IMR-90 (cell line): ENCODE measurements at regions not wholly inside any gene's neighbourhood (a gene's known extent, or its start where the extent isn't known, plus 50 kb on each side); places are given as distances from the start of the nearest gene placed in this dataset.
A peak's percentile ranks its signal among the peaks of the same experiment; 100 is the strongest.

ENCODE experiments used
- ATAC-seq: fragments of 200-7000 bp; cut with Tn5 transposase; 2 replicates; pipeline ENCODE4 v1.9.1; 2020; ENCODE audit warnings: low read depth, mild to moderate bottlenecking, moderate library complexity
- BruUV-seq: library from RNA; stranded (reverse); fragments of 400-500 nt; replicated peaks from 2 replicates; lab custom pipeline; 2021; lab: Mats Ljungman, UMichigan
- CTCF ChIA-PET: fragments of 300-600 bp; formaldehyde crosslinking; extraction: SDS; loops from one replicate; lab custom pipeline; 2021; ENCODE audit warnings: antibody characterized with exemption; lab: Yijun Ruan, JAX
- POLR2A ChIA-PET: fragments of 300-600 bp; sonication (Branson Sonifier 250); formaldehyde crosslinking; loops from one replicate; lab custom pipeline; 2022; ENCODE audit warnings: antibody characterized with exemption; ENCODE audit not compliant: unreplicated experiment; lab: Charles Lee
- DNase-seq: peaks from one replicate; pipeline ENCODE4 v3.0.0; 2013
- H2AFZ ChIP-seq: replicated peaks from 2 replicates; pipeline ENCODE3; 2013; ENCODE audit warnings: low read length, mild to moderate bottlenecking; ENCODE audit not compliant: poor library complexity
- H2AK5ac ChIP-seq: 2 replicates; pipeline ENCODE4 v1.6.1; 2013; ENCODE audit warnings: low read depth, low read length, inconsistent platforms
- H2AK9ac ChIP-seq: replicated peaks from 2 replicates; pipeline ENCODE3; 2013; ENCODE audit warnings: mild to moderate bottlenecking, low read depth, low read length, moderate library complexity; ENCODE audit not compliant: poor library complexity
- H2BK120ac ChIP-seq: 2 replicates; pipeline ENCODE4 v1.6.1; 2013; ENCODE audit warnings: low read depth, low read length, inconsistent platforms
- H2BK15ac ChIP-seq: 3 replicates; pipeline ENCODE4 v1.6.1; 2013; ENCODE audit warnings: low read depth, low read length, inconsistent platforms
- H2BK20ac ChIP-seq: 2 replicates; pipeline ENCODE4 v1.6.1; 2013; ENCODE audit warnings: low read depth, mild to moderate bottlenecking, inconsistent platforms, low read length, moderate library complexity
- H2BK5ac ChIP-seq: 2 replicates; pipeline ENCODE4 v1.6.1; 2013; ENCODE audit warnings: mild to moderate bottlenecking, low read depth, low read length, inconsistent platforms; ENCODE audit not compliant: poor library complexity, severe bottlenecking
- H3K14ac ChIP-seq: replicated peaks from 2 replicates; pipeline ENCODE4 v1.6.1; 2013; ENCODE audit warnings: low read depth, low read length, inconsistent platforms
- H3K18ac ChIP-seq: 2 replicates; pipeline ENCODE4 v1.6.1; 2013; ENCODE audit warnings: low read depth, low read length, control low read depth
- H3K23ac ChIP-seq: 2 replicates; pipeline ENCODE4 v1.6.1; 2013; ENCODE audit warnings: low read depth, low read length, inconsistent platforms
- H3K27ac ChIP-seq: 2 replicates; pipeline ENCODE4 v1.5.1; 2013; ENCODE audit warnings: mild to moderate bottlenecking, control low read depth, low read length; ENCODE audit not compliant: insufficient read depth
- H3K27me3 ChIP-seq: 2 replicates; pipeline ENCODE4 v1.6.1; 2013; ENCODE audit warnings: low read length; ENCODE audit not compliant: control insufficient read depth, insufficient read depth
- H3K36me3 ChIP-seq: 2 replicates; pipeline ENCODE4 v1.6.1; 2013; ENCODE audit warnings: low read length, mixed read lengths; ENCODE audit not compliant: control insufficient read depth, insufficient read depth
- H3K4ac ChIP-seq: 2 replicates; pipeline ENCODE4 v1.6.1; 2013; ENCODE audit warnings: low read depth, low read length, inconsistent platforms
- H3K4me1 ChIP-seq: 2 replicates; pipeline ENCODE4 v1.6.1; 2013; ENCODE audit warnings: low read length, mixed read lengths; ENCODE audit not compliant: control insufficient read depth, insufficient read depth
- H3K4me2 ChIP-seq: 2 replicates; pipeline ENCODE4 v1.6.1; 2013; ENCODE audit warnings: low read depth, mild to moderate bottlenecking, control low read depth, low read length, moderate library complexity
- H3K4me3 ChIP-seq: 2 replicates; pipeline ENCODE4 v1.5.1; 2013; ENCODE audit warnings: low read depth, mild to moderate bottlenecking, control low read depth, low read length, moderate library complexity; ENCODE audit not compliant: insufficient read depth
- H3K56ac ChIP-seq: 2 replicates; pipeline ENCODE4 v1.6.1; 2013; ENCODE audit warnings: low read length, inconsistent platforms; ENCODE audit not compliant: insufficient read depth; ENCODE audit errors: extremely low read depth
- H3K79me1 ChIP-seq, 2 experiments: 2 replicates each; pipeline ENCODE4 v1.6.1; 2013; ENCODE audit warnings: low read length in 2 of 2, inconsistent platforms in 1 of 2, low read depth in 1 of 2
- H3K9ac ChIP-seq: 2 replicates; pipeline ENCODE4 v1.6.1; 2013; ENCODE audit warnings: low read depth, low read length, control low read depth
- H3K9me1 ChIP-seq: 2 replicates; pipeline ENCODE4 v1.6.1; 2013; ENCODE audit warnings: low read length, inconsistent platforms; ENCODE audit not compliant: insufficient read depth
- H3K9me3 ChIP-seq: 2 replicates; pipeline ENCODE4 v1.6.1; 2013; ENCODE audit warnings: low read length; ENCODE audit not compliant: control insufficient read depth, insufficient read depth
- H4K20me1 ChIP-seq: 2 replicates; pipeline ENCODE4 v1.6.1; 2013; ENCODE audit warnings: low read length, inconsistent platforms; ENCODE audit not compliant: insufficient read depth
- H4K5ac ChIP-seq: 2 replicates; pipeline ENCODE4 v1.6.1; 2013; ENCODE audit warnings: mild to moderate bottlenecking, low read depth, low read length, control low read depth
- H4K8ac ChIP-seq, 2 experiments: 2 replicates each; pipeline ENCODE4 v1.6.1; 2013; ENCODE audit warnings: low read depth in 2 of 2, low read length in 2 of 2, control low read depth in 1 of 2, inconsistent platforms in 1 of 2
- H4K91ac ChIP-seq: 2 replicates; pipeline ENCODE4 v1.6.1; 2013; ENCODE audit warnings: low read depth, low read length, inconsistent platforms; ENCODE audit not compliant: insufficient read depth
- CEBPB ChIP-seq: IDR thresholded peaks from 2 replicates; pipeline ENCODE4 v1.6.1; 2012; ENCODE audit warnings: low read depth, low read length, improper control_type of control experiment
- SMC3 ChIP-seq: fragments of 150-350 bp; IDR thresholded peaks from 2 replicates; pipeline ENCODE4 v1.6.1; 2016; ENCODE audit warnings: low read depth, mild to moderate bottlenecking, antibody characterized with exemption, low read length, moderate library complexity
- WGBS, 2 experiments: methylation state at CpG; one replicate each; pipeline versions ENCODE4 v1.1.5 to v1.1.7; 2013; ENCODE audit warnings: missing lambda C conversion rate in 2 of 2; ENCODE audit not compliant: insufficient read length in 1 of 2; ENCODE audit errors: extremely low coverage in 2 of 2; 5-methylcytosine and 5-hydroxymethylcytosine counted together
- dilution Hi-C: fragments of 300-500 bp; cut with HindIII; formaldehyde crosslinking; loops from one replicate; pipeline ENCODE4 v1.14.3; 2018; ENCODE audit warnings: low sequenced_read_pairs; ENCODE audit not compliant: unreplicated experiment
- in situ Hi-C: fragments of 300-500 bp; cut with MboI; formaldehyde crosslinking; loops from 3 replicates; pipeline ENCODE4 v1.14.3; 2019; ENCODE audit warnings: low sequenced_read_pairs, inconsistent platforms, mixed read lengths
- intact Hi-C: fragments of 100-400 bp; cut with micrococcal nuclease; formaldehyde crosslinking; loops from 2 replicates; pipeline ENCODE4 v1.10.0; 2022

DNA sequence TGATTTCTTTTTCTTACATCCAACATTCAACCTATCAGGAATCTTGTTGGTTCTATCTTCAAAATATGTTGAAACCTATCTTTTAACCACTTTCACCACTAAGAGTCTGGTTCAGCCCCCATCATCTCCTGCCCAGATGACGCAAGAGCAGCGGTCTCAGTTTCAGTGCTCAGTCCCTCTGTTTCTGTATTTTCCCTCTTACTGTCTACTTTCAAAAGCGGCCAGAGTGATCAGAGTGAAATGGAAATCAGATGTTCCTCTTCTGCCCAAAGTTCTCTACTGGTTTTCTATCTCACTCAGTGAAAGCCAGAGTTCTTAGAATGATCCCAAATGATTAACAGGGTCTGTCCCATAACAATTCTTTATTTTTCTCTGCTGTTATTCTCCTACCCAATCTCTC is 147.9 kb upstream of the PDE7B start:
- BruUV-seq = no TSS peak
- intact Hi-C loops (no loop called here), dilution Hi-C loops (no loop called here), in situ Hi-C loops (no loop called here)
- Histone ChIP-seq H4K20me1 (no peaks in the 10 kb centered on the region), H3K27ac (no peak overlapping the region), H2AFZ (no peak overlapping the region), H3K9me1 (no peaks in the 10 kb centered on the region), H2BK15ac (no peak overlapping the region), H3K36me3 (no peaks in the 10 kb centered on the region), H3K9ac (no peak overlapping the region), H3K27me3 (no peaks in the 10 kb centered on the region), H3K4me3 (no peak overlapping the region), H4K5ac (no peak overlapping the region), H4K8ac (no peak overlapping the region), H3K4me1 (no peaks in the 10 kb centered on the region), H2BK120ac (no peak overlapping the region), H3K23ac (no peak overlapping the region), H2AK9ac (no peak overlapping the region), H3K18ac (no peak overlapping the region), H3K4ac (no peak overlapping the region), H2BK5ac (no peak overlapping the region), H3K56ac (no peak overlapping the region), H2AK5ac (no peak overlapping the region), H4K91ac (no peak overlapping the region), H2BK20ac (no peak overlapping the region), H3K14ac (no peak overlapping the region), H3K79me1 (no peaks in the 10 kb centered on the region), H3K9me3 (no peaks in the 10 kb centered on the region), H3K4me2 (no peak overlapping the region)
- ATAC-seq (no peak), DNase-seq (no peak)
- TF ChIP-seq CEBPB (0 out of 2 replicates have a peak, but pooled peaks have one; percentile 40), SMC3 (no peak)
- WGBS, 2 experiments = no CpG with 5 or more reads among the region's 3 CpGs
- ChIA-PET POLR2A (no interaction called here), CTCF (no interaction called here)
